SIG-M5 treated with dmso at 0.1 percent for 504 hours (cell line): ENCODE measurements at regions not wholly inside any gene's neighbourhood (a gene's known extent, or its start where the extent isn't known, plus 50 kb on each side); places are given as distances from the start of the nearest gene placed in this dataset.

Source experiments
- DNase-seq: peaks from one replicate; lab custom pipeline; 2025; ENCODE audit not compliant: unreplicated experiment; lab: John Stamatoyannopoulos, UW

GRCh38 chr1:75079538-75080290, 54.5 kb upstream of the LHX8 start:
- no peak for DNase-seq

- DNase-seq = no peak
These were observed 51.0 kb upstream of the LHX8 start for GRCh38 chr1:75083223-75083622.

- DNase-seq = no peak
These were observed 50.2 kb upstream of the LHX8 start for GRCh38 chr1:75083848-75084514.
